ENCODE measurements at regions not wholly inside any gene's neighbourhood (a gene's known extent, or its start where the extent isn't known, plus 50 kb on each side); places are given as distances from the start of the nearest gene placed in this dataset.
"Not testable (repeated sequence)": the region's sequence is repeated elsewhere in the genome, so short reads cannot be mapped to it uniquely, and the experiment has no call there.

DNA sequence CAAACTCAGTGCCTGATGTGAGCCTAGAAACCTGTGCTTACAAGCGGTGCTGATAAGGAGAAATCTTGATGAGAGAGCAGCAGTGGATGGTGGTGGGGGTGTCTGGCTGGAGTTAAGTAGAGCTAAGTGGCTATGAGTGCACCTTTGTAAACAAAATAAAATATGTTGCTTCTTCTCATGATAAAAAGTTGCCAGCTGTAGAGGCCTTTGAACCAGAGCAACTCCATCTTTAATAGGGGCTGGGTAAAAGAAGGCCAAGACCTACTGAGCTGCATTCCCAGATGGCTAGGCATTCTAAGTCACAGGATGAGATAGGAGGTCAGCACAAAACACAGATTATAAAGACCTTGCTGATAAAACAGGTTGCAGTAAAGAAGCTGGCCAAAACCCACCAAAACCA is 107.6 kb upstream of the FAM3C start:
- in situ Hi-C loops (cut with MboI; ENCODE audit: low sequenced_read_pairs): no loop called here

DNA sequence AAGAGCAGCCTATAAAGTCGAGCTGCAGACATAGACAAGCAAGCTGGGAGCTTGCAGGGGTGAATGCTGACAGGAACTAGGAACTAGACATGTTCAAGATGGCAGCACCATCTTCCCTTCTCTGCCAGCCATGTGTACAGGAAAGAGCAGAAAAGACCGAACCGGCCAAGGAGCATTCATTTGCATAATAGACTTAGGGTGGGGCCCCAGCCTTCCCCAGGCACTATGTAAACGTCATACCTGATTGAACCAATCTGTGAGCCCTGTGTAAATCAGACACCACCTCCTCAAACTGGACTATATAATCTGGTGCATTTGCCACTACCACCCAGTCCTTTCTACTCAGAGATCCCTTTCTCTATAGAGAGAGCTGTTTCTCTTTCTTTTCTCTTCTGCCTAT is 106.9 kb upstream of the FAM3C start:
- in situ Hi-C loops (cut with MboI; ENCODE audit: low sequenced_read_pairs): no loop called here

DNA sequence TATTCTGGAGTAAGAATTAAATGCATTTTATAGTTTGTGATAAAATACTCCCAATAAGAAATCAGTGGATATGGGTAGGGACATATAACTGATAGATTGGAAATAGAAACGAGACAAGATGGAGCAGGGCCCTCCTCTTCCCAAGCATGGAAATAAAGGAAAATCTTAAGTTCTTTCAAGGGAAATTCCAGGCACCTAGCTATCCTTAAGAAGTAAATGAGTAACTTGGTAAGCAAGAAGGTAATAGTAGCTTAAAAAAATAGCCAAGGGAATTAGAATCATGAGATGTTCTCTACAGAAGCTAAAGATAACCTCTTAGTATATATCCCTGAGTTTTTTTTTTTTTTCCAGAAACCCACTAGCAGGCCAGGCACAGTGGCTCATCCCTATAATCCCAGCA is 105.5 kb upstream of the FAM3C start:
- in situ Hi-C loops (cut with MboI; ENCODE audit: low sequenced_read_pairs): no loop called here

DNA sequence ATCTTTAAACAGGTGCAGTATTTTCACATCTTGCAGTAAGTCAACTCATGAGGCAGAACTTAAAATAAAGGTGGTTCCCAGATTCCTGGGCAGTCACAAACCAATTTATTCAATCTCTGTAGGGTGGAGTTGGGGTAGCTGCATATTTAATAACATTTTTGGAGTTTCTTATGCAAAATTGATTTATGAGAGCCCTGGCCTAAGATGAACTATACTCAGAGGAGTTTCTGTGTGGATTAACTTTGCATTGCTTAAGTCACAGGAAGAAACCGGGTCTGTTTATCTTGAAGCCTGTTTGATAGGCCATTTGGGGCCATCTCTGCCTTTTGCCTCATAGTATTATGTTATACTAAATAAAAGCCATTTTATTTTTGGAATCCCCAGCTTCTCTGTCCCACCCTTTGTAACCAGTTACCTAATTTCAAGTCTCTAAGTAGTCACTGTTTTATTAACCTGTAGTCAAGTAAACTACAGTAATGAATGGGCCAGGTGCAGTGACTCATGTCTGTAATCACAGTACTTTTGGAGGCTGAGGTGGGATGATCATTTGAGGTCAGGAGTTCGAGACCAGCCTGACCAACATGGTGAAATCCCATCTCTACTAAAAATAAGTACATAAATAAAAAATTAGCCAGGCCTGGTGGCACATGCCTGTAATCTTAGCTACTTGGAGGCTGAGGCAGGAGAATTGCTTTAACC is 104.4 kb upstream of the FAM3C start:
- in situ Hi-C loops (cut with MboI; ENCODE audit: low sequenced_read_pairs): no loop called here

DNA sequence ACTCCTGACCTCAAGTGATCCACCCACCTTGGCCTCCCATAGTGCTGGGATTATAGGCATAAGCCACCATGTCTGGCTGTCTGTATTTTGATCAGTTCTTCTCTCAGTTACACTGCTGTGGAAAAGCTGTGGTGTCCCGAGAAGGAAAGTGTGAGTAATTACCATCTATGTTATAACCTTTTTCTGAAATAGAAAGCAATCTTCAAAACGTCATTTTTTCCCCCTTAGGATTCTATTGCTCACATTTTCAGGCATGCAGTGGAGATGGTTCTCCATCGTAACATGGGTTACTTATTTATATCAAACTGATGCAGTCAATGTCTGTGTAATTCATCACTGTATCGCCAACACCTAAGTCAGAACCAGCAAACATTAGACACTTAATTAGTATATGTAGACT is 103.5 kb upstream of the FAM3C start:
- in situ Hi-C loops (cut with MboI; ENCODE audit: low sequenced_read_pairs): no loop called here

DNA sequence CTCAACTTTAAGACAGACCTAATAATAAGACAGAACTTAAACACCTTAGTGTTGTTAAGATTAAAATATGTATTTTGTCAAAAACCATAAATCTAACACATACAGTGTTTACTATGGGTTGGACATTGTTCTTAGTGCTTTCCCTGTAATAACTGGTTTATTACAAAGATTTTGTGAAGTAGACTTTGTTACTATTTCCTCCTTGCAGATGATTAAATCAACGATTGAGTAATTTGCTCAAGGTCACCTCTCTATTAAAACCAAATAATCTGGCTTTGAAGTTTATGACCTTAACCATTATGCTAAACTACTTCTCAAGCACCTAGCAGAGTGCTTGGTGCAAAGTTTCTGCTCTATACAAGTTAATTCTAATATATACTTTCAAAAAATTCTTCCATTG is 102.7 kb upstream of the FAM3C start:
- in situ Hi-C loops (cut with MboI; ENCODE audit: low sequenced_read_pairs): no loop called here

DNA sequence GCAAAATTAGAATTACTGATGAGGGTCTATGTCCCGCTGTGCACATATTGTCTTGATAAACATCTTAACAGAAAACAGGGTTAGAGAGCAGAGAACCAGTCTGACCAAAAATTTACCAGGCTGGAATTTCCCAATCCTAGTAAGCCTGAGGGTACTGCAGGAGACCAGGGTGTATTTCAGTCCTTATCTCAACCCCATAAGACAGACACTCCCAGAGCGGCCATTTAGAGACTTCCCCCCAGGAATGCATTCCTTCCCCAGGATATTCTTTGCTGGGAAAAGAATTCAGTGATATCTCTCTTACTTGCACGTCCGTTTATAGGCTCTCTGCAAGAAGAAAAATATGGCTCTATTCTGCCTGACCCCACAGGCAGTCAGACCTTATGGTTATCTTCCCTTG is 101.4 kb upstream of the FAM3C start:
- in situ Hi-C loops (cut with MboI; ENCODE audit: low sequenced_read_pairs): not testable (repeated sequence)

DNA sequence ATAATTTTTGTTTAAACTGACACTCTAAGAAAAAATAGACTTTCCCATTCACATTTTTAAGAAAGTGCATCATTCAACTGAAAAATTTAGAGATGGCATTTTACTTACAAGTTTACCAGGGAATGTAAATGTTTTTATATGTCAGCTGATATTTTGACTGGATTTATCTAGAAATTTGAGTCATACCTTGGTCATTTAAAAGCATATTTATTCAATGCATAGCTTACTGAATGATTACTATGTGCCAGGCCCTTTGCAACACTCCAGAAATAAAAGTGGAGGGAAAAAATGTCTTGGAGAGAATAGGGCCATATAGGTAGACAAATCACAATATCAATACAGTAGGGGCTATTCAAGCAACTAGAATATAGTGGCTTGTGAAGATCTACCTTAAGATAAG is 98.4 kb upstream of the FAM3C start:
- in situ Hi-C loops (cut with MboI; ENCODE audit: low sequenced_read_pairs): no loop called here

DNA sequence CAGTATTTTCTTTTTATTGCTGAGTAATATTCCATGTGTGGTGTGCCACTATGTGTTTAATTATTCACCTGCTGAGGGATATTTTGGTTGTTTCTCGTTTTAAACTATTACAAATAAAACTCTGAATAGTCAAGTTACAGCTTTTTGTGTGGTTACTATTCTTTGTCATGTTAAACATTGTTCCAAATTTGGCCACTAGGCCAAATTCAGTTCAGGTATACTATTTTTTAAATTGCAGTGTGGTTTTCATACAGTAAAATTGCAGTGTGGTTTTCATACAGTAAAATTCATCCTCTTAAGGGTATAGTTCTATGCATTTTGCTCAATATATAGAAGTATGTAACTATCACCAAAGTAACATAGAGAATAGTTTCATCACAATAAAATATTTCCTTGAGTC is 97.4 kb upstream of the FAM3C start:
- in situ Hi-C loops (cut with MboI; ENCODE audit: low sequenced_read_pairs): no loop called here

DNA sequence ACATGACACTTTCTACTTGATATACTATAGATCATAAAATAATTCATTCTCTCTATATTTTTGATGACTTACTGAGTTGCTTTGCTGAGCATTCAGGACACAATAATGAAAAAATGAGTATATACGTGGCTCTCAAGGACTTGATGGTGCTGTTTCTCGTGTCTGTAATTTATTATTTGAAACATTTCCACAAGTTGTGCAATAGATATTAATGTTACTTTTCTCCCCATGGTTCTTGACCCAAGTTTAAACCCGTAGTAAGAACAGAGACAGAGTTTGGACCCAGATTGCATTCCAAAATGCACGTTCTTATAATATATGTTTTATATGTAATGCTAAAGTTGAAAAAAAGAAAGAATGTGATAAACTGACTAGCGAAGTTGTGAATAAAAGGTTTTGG is 94.2 kb upstream of the FAM3C start:
- in situ Hi-C loops (cut with MboI; ENCODE audit: low sequenced_read_pairs): no loop called here

DNA sequence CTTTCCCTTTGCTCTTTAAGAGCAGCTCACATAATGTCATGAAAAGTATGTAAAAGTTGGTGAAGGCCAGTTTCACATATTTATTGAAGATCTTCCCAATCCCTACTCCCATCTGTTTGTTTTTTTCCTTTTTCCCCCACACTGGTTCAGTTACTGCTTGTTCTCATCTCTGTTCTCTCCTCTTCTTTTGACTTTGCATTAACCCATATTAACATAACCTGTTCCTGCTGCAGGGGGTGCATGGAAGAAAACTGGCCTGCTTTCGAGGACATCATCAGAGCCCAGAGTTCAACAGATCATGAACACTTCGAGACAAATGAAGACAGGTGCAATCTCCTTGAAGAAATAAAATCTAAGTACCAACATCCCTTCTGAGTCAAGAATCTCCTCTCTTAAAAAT is 93.3 kb upstream of the FAM3C start:
- in situ Hi-C loops (cut with MboI; ENCODE audit: low sequenced_read_pairs): no loop called here

DNA sequence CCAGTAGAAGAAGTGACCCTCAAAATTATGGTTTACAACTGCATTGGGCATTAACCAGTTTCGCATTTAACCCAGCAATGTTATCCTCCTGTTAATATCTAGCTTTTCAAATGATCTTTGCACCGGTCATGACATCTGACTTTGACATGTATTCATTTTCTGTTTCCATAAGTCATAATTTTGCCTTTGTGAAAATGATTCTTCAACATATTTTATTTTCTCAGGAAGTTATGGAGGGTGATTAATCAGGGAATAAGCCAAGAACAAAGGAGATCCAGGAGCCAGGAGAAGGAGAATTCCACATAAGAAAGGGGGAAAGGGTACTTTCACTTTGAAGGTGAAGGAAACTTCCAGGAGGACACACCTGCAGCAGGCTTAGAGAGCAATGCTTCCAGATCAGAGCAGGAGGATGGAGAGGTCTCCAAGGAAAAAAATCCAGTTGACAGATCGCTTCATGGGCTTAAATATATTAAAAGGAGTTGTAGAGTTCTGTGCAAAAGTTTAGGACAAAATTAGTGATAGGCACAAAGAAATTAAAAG is 92.1 kb upstream of the FAM3C start:
- in situ Hi-C loops (cut with MboI; ENCODE audit: low sequenced_read_pairs): no loop called here

DNA sequence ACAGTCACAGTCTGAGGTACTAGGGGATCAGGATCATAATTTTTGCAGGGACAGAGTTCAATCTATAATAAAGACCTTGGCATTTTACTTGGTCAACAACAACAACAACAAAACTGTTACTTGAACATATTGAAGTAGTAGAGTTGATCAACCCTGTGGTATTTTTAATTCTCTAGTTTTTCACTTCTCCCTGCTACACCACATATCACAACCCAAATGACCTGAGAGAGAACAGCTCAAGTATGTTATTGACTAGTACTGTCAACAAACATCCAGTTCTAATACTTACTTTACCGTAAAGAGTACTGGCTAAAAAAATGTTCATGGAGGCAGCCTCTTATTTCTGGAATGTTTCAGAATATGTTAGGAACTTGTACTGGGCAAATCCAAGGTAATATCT is 90.5 kb upstream of the FAM3C start:
- in situ Hi-C loops (cut with MboI; ENCODE audit: low sequenced_read_pairs): no loop called here

DNA sequence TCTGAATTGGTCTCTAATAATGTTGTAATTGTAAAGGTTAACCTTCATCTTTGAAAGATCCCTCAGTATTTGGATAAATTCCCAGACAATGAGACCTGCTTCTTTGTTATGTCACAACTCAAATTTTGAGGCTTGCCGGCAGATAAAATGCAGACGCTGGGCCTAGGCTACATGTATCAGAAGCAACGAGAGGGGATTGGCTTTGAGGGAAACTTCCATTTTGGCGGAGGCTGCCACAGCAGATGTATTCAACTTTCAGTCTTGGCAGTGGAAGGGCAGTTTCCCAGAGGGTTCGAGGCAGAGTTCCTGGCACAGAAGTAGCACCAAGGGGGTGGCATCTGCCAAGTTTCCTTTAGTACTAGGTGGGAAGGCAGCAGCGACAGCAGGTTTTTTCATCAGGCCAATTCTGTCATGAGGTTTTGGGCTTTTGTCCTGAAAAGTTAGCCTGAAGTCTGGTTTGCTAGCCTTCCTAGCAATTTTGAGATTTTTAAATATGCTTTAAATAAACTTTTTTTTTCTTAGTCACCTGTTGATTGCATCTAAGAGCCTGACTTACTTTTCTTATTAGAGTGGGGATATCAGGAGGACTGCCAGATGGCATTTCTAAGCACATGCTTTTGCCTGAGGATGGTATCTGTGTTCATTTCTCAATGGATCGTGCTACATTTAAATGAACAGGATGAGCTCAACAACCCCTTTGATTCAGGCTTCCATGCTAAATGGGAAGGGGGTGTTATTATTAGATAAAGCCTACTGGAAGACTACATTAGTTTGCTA is 89.5 kb upstream of the FAM3C start:
- in situ Hi-C loops (cut with MboI; ENCODE audit: low sequenced_read_pairs): no loop called here

DNA sequence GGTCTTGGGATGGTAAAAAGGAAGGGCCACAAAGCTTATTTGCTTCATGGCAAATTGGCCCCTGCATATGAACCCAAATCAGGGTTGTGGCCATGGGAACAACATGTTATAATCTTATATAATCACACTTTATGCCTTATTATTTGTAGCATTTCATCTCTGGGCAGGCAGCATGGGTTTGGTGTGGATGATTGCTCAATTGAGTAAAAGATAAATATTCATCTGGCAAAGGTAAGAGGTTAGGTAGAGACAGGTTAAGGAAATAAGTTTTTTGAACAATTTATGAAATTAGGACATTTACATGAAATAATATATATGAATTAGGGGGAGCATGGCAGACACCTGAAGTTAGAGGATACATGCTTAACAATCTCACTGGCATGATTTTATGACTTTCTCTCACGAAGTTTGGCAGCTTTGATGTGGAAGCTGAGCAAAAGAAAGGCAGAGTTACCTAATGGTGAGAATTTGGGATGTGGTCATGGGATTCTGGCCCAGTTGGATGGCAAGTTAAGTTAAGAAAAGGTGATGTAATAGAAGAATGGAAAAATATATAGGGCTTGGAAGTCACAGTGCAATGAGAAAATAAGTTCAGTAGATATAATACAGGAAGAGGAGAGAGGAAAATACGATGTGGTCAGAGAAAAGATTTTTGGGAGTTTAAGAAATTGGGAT is 88.1 kb upstream of the FAM3C start:
- in situ Hi-C loops (cut with MboI; ENCODE audit: low sequenced_read_pairs): no loop called here

DNA sequence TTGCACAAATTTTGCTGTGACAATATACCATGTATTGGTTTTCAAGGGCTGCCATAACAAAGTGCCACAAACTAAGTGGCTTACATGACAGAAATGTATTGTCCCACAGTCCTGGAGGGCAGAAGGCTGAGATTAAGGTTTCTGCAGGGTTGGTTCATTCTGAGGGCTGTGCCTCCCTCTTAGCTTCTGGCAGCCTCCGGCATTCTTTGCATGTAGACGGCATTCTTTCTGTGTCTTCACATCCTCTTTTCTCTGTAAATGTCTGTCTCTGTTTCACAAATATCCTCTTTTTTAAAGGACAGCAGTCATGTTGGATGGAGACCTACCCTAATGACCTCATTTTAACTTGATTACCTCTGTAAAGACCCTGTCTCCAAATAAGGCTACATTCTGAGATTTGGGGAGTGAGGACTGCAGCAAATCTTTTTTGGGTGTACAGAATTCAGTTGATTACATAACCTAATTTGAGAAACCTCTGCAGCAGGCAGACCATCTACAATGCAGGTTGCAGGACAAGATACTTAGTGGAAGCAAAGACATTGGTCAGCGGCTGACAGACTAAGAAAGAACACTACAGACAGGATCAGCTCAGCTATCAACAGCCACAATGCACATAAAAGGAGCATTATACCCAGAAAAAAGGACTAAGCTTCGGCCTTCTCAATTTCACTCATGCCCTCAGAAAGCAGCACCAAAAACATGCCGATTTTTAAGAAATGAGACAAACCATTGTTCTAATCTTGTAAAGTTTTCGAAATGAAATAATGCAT is 84.6 kb upstream of the FAM3C start:
- in situ Hi-C loops (cut with MboI; ENCODE audit: low sequenced_read_pairs): no loop called here

DNA sequence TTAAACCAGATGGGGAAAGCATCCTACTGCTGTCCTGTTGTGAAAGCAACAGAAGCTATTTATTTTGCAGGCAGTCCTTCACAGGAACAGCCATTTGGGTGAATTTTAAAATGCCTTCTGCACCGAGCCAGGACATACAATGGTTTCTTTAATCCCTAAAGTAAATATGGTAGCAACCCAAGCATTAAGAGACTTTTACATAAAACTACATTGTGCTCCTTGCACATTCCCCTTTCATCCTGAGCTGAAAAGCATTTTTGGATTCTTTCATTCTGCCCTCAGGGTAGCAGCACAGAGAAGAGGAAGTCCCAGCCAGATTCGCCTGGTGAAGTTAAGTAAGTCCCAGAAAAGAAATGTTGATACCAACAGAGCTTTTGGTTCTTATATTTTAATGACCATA is 84.0 kb upstream of the FAM3C start:
- in situ Hi-C loops (cut with MboI; ENCODE audit: low sequenced_read_pairs): no loop called here

DNA sequence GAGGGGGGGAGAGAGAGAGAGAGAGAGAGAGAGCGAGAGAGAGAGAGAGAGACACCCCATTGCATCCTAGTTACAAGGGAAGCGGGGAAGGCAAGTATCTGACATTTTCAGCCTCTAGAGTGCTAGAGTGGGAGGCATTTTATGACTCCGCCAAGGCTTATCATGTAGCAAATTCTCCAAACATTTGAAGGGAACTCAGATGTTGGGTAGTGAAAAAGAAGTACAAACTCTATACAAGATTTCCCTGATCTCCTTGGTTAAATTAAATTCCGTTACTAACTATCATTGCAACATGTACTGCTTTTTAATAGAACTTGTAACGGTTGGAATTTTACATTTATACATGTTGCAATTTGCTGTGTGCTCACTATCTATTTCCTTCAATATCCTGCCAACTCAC is 83.4 kb upstream of the FAM3C start:
- in situ Hi-C loops (cut with MboI; ENCODE audit: low sequenced_read_pairs): no loop called here

DNA sequence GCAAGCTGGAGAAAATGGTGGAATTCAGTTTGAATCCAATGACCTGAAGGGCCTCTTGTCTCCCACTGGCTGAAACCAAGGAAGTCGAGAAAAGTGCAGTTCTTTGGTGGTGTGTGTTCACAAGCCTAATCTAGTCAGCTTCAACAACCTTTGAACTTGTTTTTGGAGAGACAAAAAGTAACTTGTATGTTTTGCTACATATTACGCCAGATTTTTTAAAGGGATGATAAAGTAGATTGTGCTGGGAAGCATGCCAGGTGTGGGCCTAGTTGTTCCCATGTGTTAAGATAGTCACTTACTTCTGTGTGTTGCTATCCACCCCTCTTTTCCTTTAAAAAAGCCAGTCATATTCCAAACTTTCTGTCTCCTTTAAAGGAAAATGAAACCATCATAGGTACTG is 79.7 kb upstream of the FAM3C start:
- in situ Hi-C loops (cut with MboI; ENCODE audit: low sequenced_read_pairs): no loop called here

DNA sequence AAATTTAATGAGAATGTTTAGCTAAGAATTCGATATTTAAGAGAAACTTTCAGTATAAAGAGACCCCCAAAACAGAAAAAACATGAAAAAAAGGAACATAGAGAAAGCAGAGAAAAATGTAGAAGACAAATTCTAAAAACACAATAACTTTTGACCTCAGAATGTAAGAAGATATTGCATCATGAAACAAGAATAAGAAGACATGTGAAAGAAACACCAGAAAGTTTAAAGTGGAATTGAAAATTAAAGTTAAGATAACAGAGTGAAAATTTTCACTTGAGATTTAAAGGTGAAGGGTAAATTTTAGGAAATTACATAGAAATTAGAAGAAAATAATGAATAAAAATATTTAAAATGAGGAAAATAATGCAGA is 78.2 kb upstream of the FAM3C start:
- in situ Hi-C loops (cut with MboI; ENCODE audit: low sequenced_read_pairs): no loop called here

DNA sequence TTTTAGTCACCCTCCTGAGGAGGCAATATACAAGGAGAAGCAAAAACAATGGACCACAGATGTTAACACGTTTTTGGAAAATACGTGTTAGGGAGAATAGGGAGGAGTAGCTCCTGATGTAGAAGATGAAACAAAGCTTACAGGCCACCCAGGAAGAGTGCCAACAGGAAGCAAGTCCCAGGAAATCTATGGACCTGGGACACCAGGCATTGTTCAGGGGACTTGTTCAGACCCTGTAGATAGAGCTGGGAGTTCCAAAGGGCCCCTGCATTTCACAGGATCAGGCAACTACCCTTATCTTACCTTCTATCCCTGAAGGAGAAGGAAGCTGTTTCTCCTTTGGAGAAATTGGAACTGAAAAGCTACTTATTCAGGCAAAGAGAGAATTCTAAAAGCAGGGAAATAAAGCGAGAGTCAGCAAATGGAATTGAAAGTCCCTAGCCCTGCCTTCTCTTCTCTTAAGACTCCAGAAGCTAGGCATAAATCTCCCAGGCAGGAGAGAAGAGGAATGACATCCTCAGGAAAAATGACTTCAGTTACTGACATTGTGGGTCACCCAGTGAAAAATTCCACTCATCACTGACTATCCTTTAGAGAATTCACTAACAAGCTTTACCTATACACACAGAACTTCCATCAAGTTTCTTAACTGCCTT is 77.7 kb upstream of the FAM3C start:
- in situ Hi-C loops (cut with MboI; ENCODE audit: low sequenced_read_pairs): no loop called here

Data from HL-60/S4 (cell line).